Natural killer cell (primary cell): ENCODE measurements at regions not wholly inside any gene's neighbourhood (a gene's known extent, or its start where the extent isn't known, plus 50 kb on each side); places are given as distances from the start of the nearest gene placed in this dataset.

ENCODE experiments used
- ATAC-seq, 3 donors: fragments of 150-1000 bp in 2 of 3; fragments of 200-7000 bp in 1 of 3; cut with Tn5 transposase; 1 replicate in 1 of 3; 2 replicates in 2 of 3; pipeline ENCODE4 v1.10.0; 2021; ENCODE audit warnings: mild to moderate bottlenecking in 2 of 3, moderate library complexity in 2 of 3
- DNase-seq, 2 donors: peaks; one replicate each; pipeline versions ENCODE4 v3.0.0 to v3.0.0-alpha.2; 2013 to 2021; ENCODE audit warnings: mixed read lengths in 1 of 2
- H3K27ac ChIP-seq: one replicate; pipeline ENCODE4 v1.5.1; 2013; ENCODE audit warnings: mild to moderate bottlenecking, low read length
- H3K27me3 ChIP-seq: one replicate; pipeline ENCODE4 v1.6.1; 2013; ENCODE audit warnings: low read length; ENCODE audit not compliant: control insufficient read depth, insufficient read depth
- H3K36me3 ChIP-seq: one replicate; pipeline ENCODE4 v1.6.1; 2013; ENCODE audit warnings: low read length; ENCODE audit not compliant: control insufficient read depth, insufficient read depth
- H3K4me1 ChIP-seq: one replicate; pipeline ENCODE4 v1.6.1; 2013; ENCODE audit warnings: low read length; ENCODE audit not compliant: control insufficient read depth, insufficient read depth
- H3K4me3 ChIP-seq: one replicate; pipeline ENCODE4 v1.5.1; 2013; ENCODE audit warnings: low read length
- H3K9me3 ChIP-seq: one replicate; pipeline ENCODE4 v1.6.1; 2013; ENCODE audit warnings: low read length; ENCODE audit not compliant: control insufficient read depth, insufficient read depth
- H3K27ac Mint-ChIP-seq, 2 donors: one replicate each; pipeline ENCODE4 v1.8.0; 2022; ENCODE audit warnings: mild to moderate bottlenecking in 2 of 2, mixed read lengths in 2 of 2, moderate library complexity in 1 of 2
- H3K27me3 Mint-ChIP-seq, 2 donors: one replicate each; pipeline ENCODE4 v1.8.0; 2022; ENCODE audit warnings: low read depth in 2 of 2, mixed read lengths in 2 of 2
- H3K36me3 Mint-ChIP-seq: one replicate; pipeline ENCODE4 v1.8.0; 2022; ENCODE audit warnings: mixed read lengths
- H3K4me1 Mint-ChIP-seq, 2 donors: one replicate each; pipeline ENCODE4 v1.8.0; 2022; ENCODE audit warnings: mixed read lengths in 2 of 2
- H3K4me3 Mint-ChIP-seq: one replicate; pipeline ENCODE4 v1.8.0; 2022; ENCODE audit warnings: mild to moderate bottlenecking, moderate library complexity, mixed read lengths
- H3K9me3 Mint-ChIP-seq, 2 donors: one replicate each; pipeline ENCODE4 v1.8.0; 2022; ENCODE audit warnings: mixed read lengths in 2 of 2
- CTCF ChIP-seq: fragments of 200-600 bp; IDR thresholded peaks from one replicate; pipeline ENCODE4 v1.8.0; 2022; ENCODE audit warnings: antibody characterized with exemption
- WGBS: methylation state at CpG from one replicate; pipeline ENCODE4 v1.1.7; 2013; ENCODE audit warnings: missing lambda C conversion rate; ENCODE audit not compliant: insufficient coverage; 5-methylcytosine and 5-hydroxymethylcytosine counted together
- intact Hi-C: fragments of 100-400 bp; cut with micrococcal nuclease; formaldehyde crosslinking; loops from one replicate; pipeline ENCODE4 v1.14.2; 2022

DNA sequence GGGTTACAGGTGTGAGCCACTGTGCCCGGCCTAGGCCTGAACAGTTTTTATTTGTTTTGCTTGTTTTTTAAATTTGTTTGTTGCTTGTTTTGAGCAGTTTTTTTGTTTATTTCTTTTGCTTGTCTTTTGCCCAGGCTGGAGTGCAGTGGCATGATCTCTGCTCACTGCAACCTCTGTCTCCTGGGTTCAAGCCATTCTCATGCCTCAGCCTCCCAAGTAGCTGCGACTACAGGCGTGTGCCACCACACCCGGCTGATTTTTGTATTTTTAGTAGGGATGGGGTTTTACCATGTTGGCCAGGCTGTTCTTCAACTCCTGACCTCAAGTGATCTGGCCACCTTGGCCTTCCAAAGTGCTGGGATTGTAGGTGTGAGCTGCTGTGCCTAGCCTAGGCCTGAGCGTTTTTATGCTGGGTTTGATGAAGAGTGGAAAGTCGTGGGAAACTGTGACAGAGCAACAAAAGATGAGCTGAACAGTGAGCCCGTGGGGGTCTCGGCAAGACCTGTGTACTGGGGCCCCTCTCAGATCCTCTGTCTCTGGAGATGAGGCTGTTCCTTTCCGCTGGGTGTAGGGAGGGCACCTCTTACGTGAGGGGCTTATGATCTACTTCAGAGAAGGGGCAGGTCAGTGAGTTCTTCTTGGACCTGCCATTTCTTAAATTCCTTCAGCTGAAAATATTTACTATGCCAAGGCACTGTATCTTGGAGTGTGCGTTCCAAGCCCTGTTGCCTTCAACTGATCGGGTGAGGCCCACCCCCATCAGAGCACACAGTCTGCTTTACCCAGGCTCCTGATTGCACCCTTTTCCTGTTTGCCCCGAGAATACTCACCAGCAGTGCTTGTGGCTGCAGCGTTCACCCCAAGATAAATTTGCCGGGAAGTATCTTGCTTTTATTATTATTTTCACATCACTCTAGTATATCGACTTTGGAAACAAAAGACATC is 322.1 kb downstream of the SEC14L1 start:
- H3K4me3 ChIP-seq: no peak overlapping the region
- intact Hi-C loops: no loop called here
- H3K36me3 Mint-ChIP-seq: no peaks in the 10 kb centered on the region
- peaks cover 78 to 93% of the 10 kb centered on the region in 2 donors for H3K4me1 Mint-ChIP-seq
- H3K9me3 ChIP-seq: no peaks in the 10 kb centered on the region
- no peak for TF ChIP-seq CTCF
- H3K27ac ChIP-seq: peak overlapping the region; percentile 85
- H3K4me3 Mint-ChIP-seq: peak overlapping the region; percentile 79
- peaks cover 10% of the 10 kb centered on the region for H3K36me3 ChIP-seq
- peaks cover 100% of the 10 kb centered on the region for H3K4me1 ChIP-seq
- H3K27ac Mint-ChIP-seq: peak overlapping the region; percentile 94
- DNase-seq (no peak), ATAC-seq (no peak)
- no peaks in the 10 kb centered on the region for H3K9me3 Mint-ChIP-seq
- no peaks in the 10 kb centered on the region for H3K27me3 ChIP-seq
- no peaks in the 10 kb centered on the region for H3K27me3 Mint-ChIP-seq
- WGBS: 56% methylated on average over 15 of the region's 16 CpGs

- Mint-ChIP-seq H3K27ac (peak overlapping the region; percentile 92 to 97), H3K9me3 (peaks cover 0 to 3% of the 10 kb centered on the region in 2 donors), H3K27me3 (no peaks in the 10 kb centered on the region), H3K4me3 (peak overlapping the region; percentile 77), H3K36me3 (no peaks in the 10 kb centered on the region), H3K4me1 (peaks cover 78 to 93% of the 10 kb centered on the region in 2 donors)
- peak overlapping the region; percentile 74 for H3K27ac ChIP-seq
- H3K4me1 ChIP-seq: peaks cover 98% of the 10 kb centered on the region
- H3K27me3 ChIP-seq: no peaks in the 10 kb centered on the region
- peaks cover 15% of the 10 kb centered on the region for H3K36me3 ChIP-seq
- no peak for TF ChIP-seq CTCF
- DNase-seq (no peak), ATAC-seq (no peak)
- no peak overlapping the region for H3K4me3 ChIP-seq
- 79% methylated on average over 5 of the region's 6 CpGs for WGBS
- no peaks in the 10 kb centered on the region for H3K9me3 ChIP-seq
- intact Hi-C loops: loop anchor here (1.0 to 2.0 kb wide), 2 partner anchors 14 to 61 kb away; no protein-coding TSS in a partner anchor
These were observed 324.2 kb downstream of the SEC14L1 start for GRCh38 chr17:77464988-77465357.

DNA sequence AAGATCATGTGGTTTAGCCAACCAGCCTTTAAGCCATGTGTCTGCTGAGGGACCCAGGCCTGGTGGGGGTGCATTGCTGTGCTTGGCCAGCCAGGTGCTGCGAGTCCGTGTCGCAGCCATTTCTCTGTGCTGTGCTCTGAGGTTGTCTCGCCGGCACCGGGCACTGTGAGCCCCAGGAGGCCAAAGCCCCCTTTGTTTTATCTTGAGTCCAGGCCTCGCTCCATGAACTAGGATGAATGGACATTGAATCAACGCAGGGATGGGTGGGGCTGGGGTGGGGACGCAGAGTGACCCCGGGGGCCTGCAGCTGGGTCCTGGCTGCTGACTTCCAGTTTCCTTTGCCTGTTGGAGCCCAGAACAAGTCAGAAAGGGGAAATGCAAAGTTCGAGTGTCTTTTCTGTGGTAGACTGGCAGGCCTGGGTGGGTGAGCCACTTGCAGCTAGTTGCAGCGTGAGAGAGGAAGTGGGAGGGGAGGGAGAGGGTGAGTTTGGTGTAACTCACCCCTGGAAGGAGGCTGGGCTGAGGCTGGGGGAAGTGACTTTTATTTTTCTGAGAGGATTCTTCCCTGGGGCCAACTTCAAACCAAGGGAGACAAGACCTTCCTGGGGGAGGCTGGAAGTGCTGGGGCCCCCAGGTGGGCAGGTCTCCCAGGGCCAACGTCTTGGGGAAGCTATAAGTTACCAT is 324.7 kb downstream of the SEC14L1 start:
- Mint-ChIP-seq H3K27ac (peak overlapping the region; percentile 92 to 97), H3K4me3 (peak overlapping the region; percentile 77), H3K27me3 (no peaks in the 10 kb centered on the region), H3K4me1 (peaks cover 78 to 93% of the 10 kb centered on the region in 2 donors), H3K9me3 (peaks cover 0 to 6% of the 10 kb centered on the region in 2 donors), H3K36me3 (no peaks in the 10 kb centered on the region)
- Histone ChIP-seq H3K4me3 (peak overlapping the region; percentile 4), H3K27me3 (no peaks in the 10 kb centered on the region), H3K27ac (peak overlapping the region; percentile 74), H3K4me1 (peaks cover 98% of the 10 kb centered on the region), H3K9me3 (no peaks in the 10 kb centered on the region), H3K36me3 (peaks cover 21% of the 10 kb centered on the region)
- DNase-seq (peak; percentile 58 to 91), ATAC-seq (peak; percentile 82 to 92 (median 89))
- WGBS: 2% methylated on average over 13 of the region's 13 CpGs
- TF ChIP-seq CTCF: no peak
- intact Hi-C loops: loop anchor here (1.0 to 2.0 kb wide), 2 partner anchors 15 to 61 kb away; no protein-coding TSS in a partner anchor
